AG04450 (cell line): ENCODE measurements at regions not wholly inside any gene's neighbourhood (a gene's known extent, or its start where the extent isn't known, plus 50 kb on each side); places are given as distances from the start of the nearest gene placed in this dataset.

ENCODE experiments used
- CTCF ChIA-PET: fragments of 300-600, 350-600 bp; formaldehyde crosslinking; extraction: SDS; loops from one replicate; lab custom pipeline; 2022; ENCODE audit warnings: antibody characterized with exemption, inconsistent platforms; lab: Charles Lee
- POLR2A ChIA-PET: fragments of 350-600 bp; formaldehyde crosslinking; extraction: SDS; loops from one replicate; lab custom pipeline; 2021; ENCODE audit warnings: antibody characterized with exemption, inconsistent platforms; lab: Yijun Ruan, JAX
- DNase-seq: peaks from one replicate; pipeline ENCODE4 v3.0.0-alpha.2; 2011; ENCODE audit warnings: low read depth, low spot score
- H3K27ac ChIP-seq: one replicate; pipeline ENCODE4 v1.5.1; 2012; ENCODE audit warnings: low read depth, low read length, control low read depth
- H3K27me3 ChIP-seq: one replicate; pipeline ENCODE4 v1.6.0; 2012; ENCODE audit warnings: low read length; ENCODE audit not compliant: control insufficient read depth, insufficient read depth
- H3K4me3 ChIP-seq: 2 replicates; pipeline ENCODE4 v1.5.1; 2011; ENCODE audit warnings: mild to moderate bottlenecking, low read depth, low read length, control low read depth
- H3K9me3 ChIP-seq: 2 replicates; pipeline ENCODE4 v1.5.1; 2012; ENCODE audit warnings: low read length; ENCODE audit not compliant: control insufficient read depth, insufficient read depth
- TF ChIP-seq, protein P1 (sequence below): IDR thresholded peaks from 2 replicates; pipeline ENCODE4 v1.5.1; 2011; ENCODE audit warnings: low read depth, low read length, control low read depth, inconsistent platforms

- TF ChIP-seq, protein P1, sequence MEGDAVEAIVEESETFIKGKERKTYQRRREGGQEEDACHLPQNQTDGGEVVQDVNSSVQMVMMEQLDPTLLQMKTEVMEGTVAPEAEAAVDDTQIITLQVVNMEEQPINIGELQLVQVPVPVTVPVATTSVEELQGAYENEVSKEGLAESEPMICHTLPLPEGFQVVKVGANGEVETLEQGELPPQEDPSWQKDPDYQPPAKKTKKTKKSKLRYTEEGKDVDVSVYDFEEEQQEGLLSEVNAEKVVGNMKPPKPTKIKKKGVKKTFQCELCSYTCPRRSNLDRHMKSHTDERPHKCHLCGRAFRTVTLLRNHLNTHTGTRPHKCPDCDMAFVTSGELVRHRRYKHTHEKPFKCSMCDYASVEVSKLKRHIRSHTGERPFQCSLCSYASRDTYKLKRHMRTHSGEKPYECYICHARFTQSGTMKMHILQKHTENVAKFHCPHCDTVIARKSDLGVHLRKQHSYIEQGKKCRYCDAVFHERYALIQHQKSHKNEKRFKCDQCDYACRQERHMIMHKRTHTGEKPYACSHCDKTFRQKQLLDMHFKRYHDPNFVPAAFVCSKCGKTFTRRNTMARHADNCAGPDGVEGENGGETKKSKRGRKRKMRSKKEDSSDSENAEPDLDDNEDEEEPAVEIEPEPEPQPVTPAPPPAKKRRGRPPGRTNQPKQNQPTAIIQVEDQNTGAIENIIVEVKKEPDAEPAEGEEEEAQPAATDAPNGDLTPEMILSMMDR: no peak
- POLR2A ChIA-PET: interaction anchor here (0.8 to 1.2 kb wide), 4 partner anchors 11 to 378 kb away, joined by 3 to 5 read pairs (median 4); no protein-coding TSS in a partner anchor
- CTCF ChIA-PET: interaction anchor here (1.0 kb wide), 1 partner anchor 552 kb away, joined by 3 read pairs; no protein-coding TSS in a partner anchor
- Histone ChIP-seq H3K9me3 (no peaks in the 10 kb centered on the region), H3K4me3 (peak overlapping the region; percentile 60), H3K27ac (peak overlapping the region; percentile 96), H3K27me3 (no peaks in the 10 kb centered on the region)
- DNase-seq: peak; percentile 45
Observed at GRCh38 chr11:122207505-122207904, 91.5 kb upstream of the BLID start.

DNA sequence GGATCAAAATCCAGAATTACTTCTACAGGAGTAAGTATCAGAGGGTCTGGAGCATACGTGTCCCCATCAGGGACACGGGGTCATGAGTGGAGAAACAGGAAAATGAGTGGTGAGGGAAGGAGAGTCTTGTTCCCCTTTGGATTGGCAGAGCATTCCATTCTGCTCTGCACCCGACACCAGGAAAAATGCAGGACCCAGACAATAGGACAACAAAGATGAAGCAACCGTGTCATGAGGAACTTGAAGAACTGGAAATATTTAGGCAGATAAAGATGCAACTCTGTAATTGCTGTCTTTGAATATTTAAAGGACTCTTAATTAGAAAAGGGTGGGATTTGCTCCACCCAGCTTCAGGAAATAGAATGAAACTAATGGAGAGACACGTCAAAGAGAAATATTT lies 89.0 kb upstream of the BLID start:
- H3K27me3 ChIP-seq: no peaks in the 10 kb centered on the region
- ChIA-PET CTCF (interaction anchor here (1.8 to 2.7 kb wide), 2 partner anchors 301 to 550 kb away, joined by 11 to 22 read pairs; no protein-coding TSS in a partner anchor), POLR2A (interaction anchor here (1.6 kb wide), 1 partner anchor 40 kb away, joined by 4 read pairs; no protein-coding TSS in a partner anchor)
- H3K27ac ChIP-seq: no peak overlapping the region
- no peaks in the 10 kb centered on the region for H3K9me3 ChIP-seq
- no peak for DNase-seq
- TF ChIP-seq, protein P1: no peak
- H3K4me3 ChIP-seq: peak overlapping the region; percentile 18

- Histone ChIP-seq H3K9me3 (no peaks in the 10 kb centered on the region), H3K27ac (no peak overlapping the region), H3K27me3 (no peaks in the 10 kb centered on the region), H3K4me3 (no peak overlapping the region)
- DNase-seq: no peak
- CTCF ChIA-PET: interaction anchor here (0.6 to 3.3 kb wide), 18 partner anchors 10 to 574 kb away, joined by 3 to 26 read pairs (median 4); no protein-coding TSS in a partner anchor
- TF ChIP-seq, protein P1: no peak
- POLR2A ChIA-PET: no interaction called here
Observed at GRCh38 chr11:122204206-122204605, 88.2 kb upstream of the BLID start.

DNA sequence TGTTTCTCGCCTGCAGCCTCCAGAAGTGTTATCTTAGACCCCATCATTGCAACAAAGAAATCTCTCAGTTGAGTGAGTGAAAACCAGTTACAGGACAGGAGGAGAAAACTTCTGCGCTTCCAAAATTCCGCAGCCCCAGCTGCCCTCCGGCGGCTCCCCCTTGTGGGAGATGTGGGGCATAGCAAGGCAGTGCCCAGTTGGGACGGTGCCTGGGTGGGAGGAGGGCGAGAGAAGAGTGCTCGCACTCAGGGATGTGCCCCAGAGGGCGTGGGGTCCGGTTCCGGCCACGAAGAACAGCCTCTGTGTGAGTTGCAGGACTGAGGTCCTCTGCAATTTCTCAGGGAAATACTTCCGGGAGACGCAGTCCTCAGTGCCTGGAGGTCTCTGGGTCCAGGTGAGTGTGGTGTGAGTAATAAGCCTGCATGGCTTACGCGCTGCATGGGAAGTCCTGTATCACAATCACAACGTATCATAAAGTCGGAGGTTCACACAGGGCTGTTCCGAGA lies 87.0 kb upstream of the BLID start:
- POLR2A ChIA-PET: interaction anchor here (0.9 to 2.9 kb wide), 4 partner anchors 23 to 548 kb away, joined by 4 to 17 read pairs (median 6); no protein-coding TSS in a partner anchor

More for the DNA sequence above, 87.0 kb upstream of the BLID start:
- peak; percentile 48 for DNase-seq
- Histone ChIP-seq H3K9me3 (no peaks in the 10 kb centered on the region), H3K27ac (peak overlapping the region; percentile 79), H3K4me3 (peak overlapping the region; percentile 70), H3K27me3 (no peaks in the 10 kb centered on the region)
- CTCF ChIA-PET: interaction anchor here (0.5 to 3.3 kb wide), 32 partner anchors 9 to 574 kb away, joined by 3 to 26 read pairs (median 4); no protein-coding TSS in a partner anchor
- TF ChIP-seq, protein P1: peak; percentile 99
